ENCODE measurements at regions not wholly inside any gene's neighbourhood (a gene's known extent, or its start where the extent isn't known, plus 50 kb on each side); places are given as distances from the start of the nearest gene placed in this dataset.

GRCh38 chr2:160791884-160792283 lies 298.3 kb upstream of the RBMS1 start:
- H3K27me3 ChIP-seq, result no peaks in the 10 kb centered on the region
- H3K9me3 ChIP-seq (replicated peaks in 1 of 11), result no peaks in the 10 kb centered on the region
- no peaks in the 10 kb centered on the region for H3K36me3 ChIP-seq
- no peaks in the 10 kb centered on the region for H4K20me1 ChIP-seq
- no peak overlapping the region for H3K27ac ChIP-seq
- TF ChIP-seq Cebpa-rat (IDR thresholded peaks at IDR 0.05), result no peak
- no peaks in the 10 kb centered on the region for H3K4me1 ChIP-seq
- no peak overlapping the region for H3K4me2 ChIP-seq
- H3K9ac ChIP-seq, result no peak overlapping the region
- no peak overlapping the region for H3K4me3 ChIP-seq

GRCh38 chr2:160792837-160793236 lies 299.2 kb upstream of the RBMS1 start:
- no peaks in the 10 kb centered on the region for H3K9me3 ChIP-seq (replicated peaks in 1 of 11)
- H3K36me3 ChIP-seq, result no peaks in the 10 kb centered on the region
- no peaks in the 10 kb centered on the region for H3K4me1 ChIP-seq
- no peak overlapping the region for H3K4me2 ChIP-seq
- H3K4me3 ChIP-seq, result no peak overlapping the region
- H4K20me1 ChIP-seq, result no peaks in the 10 kb centered on the region
- TF ChIP-seq Cebpa-rat (IDR thresholded peaks at IDR 0.05), result no peak
- H3K27ac ChIP-seq, result no peak overlapping the region
- no peak overlapping the region for H3K9ac ChIP-seq
- H3K27me3 ChIP-seq, result no peaks in the 10 kb centered on the region

GRCh38 chr2:160794926-160795325 lies 301.3 kb upstream of the RBMS1 start:
- Histone ChIP-seq H3K4me3 (no peak overlapping the region), H3K9ac (no peak overlapping the region), H3K27me3 (no peaks in the 10 kb centered on the region), H3K4me1 (no peaks in the 10 kb centered on the region), H3K27ac (no peak overlapping the region), H3K36me3 (no peaks in the 10 kb centered on the region), H3K4me2 (no peak overlapping the region), H4K20me1 (no peaks in the 10 kb centered on the region), H3K9me3 (replicated peaks in 1 of 11) (no peaks in the 10 kb centered on the region)
- no peak for TF ChIP-seq Cebpa-rat (IDR thresholded peaks at IDR 0.05)

GRCh38 chr2:160803881-160804280 lies 310.3 kb upstream of the RBMS1 start:
- H3K27me3 ChIP-seq, result no peaks in the 10 kb centered on the region
- no peak overlapping the region for H3K9ac ChIP-seq
- no peak overlapping the region for H3K27ac ChIP-seq
- H3K9me3 ChIP-seq (replicated peaks in 1 of 11), result peaks cover 13 to 23% (median 21%) of the 10 kb centered on the region in 11 experiments
- H4K20me1 ChIP-seq, result no peaks in the 10 kb centered on the region
- TF ChIP-seq Cebpa-rat (IDR thresholded peaks at IDR 0.05), result no peak
- no peaks in the 10 kb centered on the region for H3K4me1 ChIP-seq
- H3K4me3 ChIP-seq, result no peak overlapping the region
- no peaks in the 10 kb centered on the region for H3K36me3 ChIP-seq
- H3K4me2 ChIP-seq, result no peak overlapping the region

- H3K27ac ChIP-seq, result no peak overlapping the region
- H3K4me2 ChIP-seq, result no peak overlapping the region
- H3K36me3 ChIP-seq, result no peaks in the 10 kb centered on the region
- peaks cover 13 to 23% (median 21%) of the 10 kb centered on the region in 11 experiments for H3K9me3 ChIP-seq (replicated peaks in 1 of 11)
- H3K4me3 ChIP-seq, result no peak overlapping the region
- H4K20me1 ChIP-seq, result no peaks in the 10 kb centered on the region
- H3K9ac ChIP-seq, result no peak overlapping the region
- TF ChIP-seq Cebpa-rat (IDR thresholded peaks at IDR 0.05), result no peak
- H3K27me3 ChIP-seq, result no peaks in the 10 kb centered on the region
- H3K4me1 ChIP-seq, result no peaks in the 10 kb centered on the region
Observed at GRCh38 chr2:160810406-160810805, 316.8 kb upstream of the RBMS1 start.

- H3K4me1 ChIP-seq, result no peaks in the 10 kb centered on the region
- no peak for TF ChIP-seq Cebpa-rat (IDR thresholded peaks at IDR 0.05)
- no peak overlapping the region for H3K4me2 ChIP-seq
- H3K27me3 ChIP-seq, result no peaks in the 10 kb centered on the region
- H3K27ac ChIP-seq, result no peak overlapping the region
- no peaks in the 10 kb centered on the region for H3K36me3 ChIP-seq
- no peaks in the 10 kb centered on the region for H4K20me1 ChIP-seq
- H3K9me3 ChIP-seq (replicated peaks in 1 of 11), result no peaks in the 10 kb centered on the region
- no peak overlapping the region for H3K9ac ChIP-seq
- H3K4me3 ChIP-seq, result no peak overlapping the region
Observed at GRCh38 chr2:160812830-160813505, 319.4 kb upstream of the RBMS1 start.

GRCh38 chr2:160813506-160813858 lies 319.9 kb upstream of the RBMS1 start:
- no peak overlapping the region for H3K4me3 ChIP-seq
- no peak overlapping the region for H3K9ac ChIP-seq
- no peaks in the 10 kb centered on the region for H3K36me3 ChIP-seq
- TF ChIP-seq Cebpa-rat (IDR thresholded peaks at IDR 0.05), result no peak
- H3K4me2 ChIP-seq, result no peak overlapping the region
- H4K20me1 ChIP-seq, result no peaks in the 10 kb centered on the region
- H3K27me3 ChIP-seq, result no peaks in the 10 kb centered on the region
- no peaks in the 10 kb centered on the region for H3K9me3 ChIP-seq (replicated peaks in 1 of 11)
- no peak overlapping the region for H3K27ac ChIP-seq
- no peaks in the 10 kb centered on the region for H3K4me1 ChIP-seq

GRCh38 chr2:160816916-160817499 lies 323.4 kb upstream of the RBMS1 start:
- H3K4me2 ChIP-seq, result no peak overlapping the region
- no peaks in the 10 kb centered on the region for H3K27me3 ChIP-seq
- H3K9me3 ChIP-seq (replicated peaks in 1 of 11), result no peaks in the 10 kb centered on the region
- H3K27ac ChIP-seq, result no peak overlapping the region
- no peak overlapping the region for H3K9ac ChIP-seq
- H4K20me1 ChIP-seq, result no peaks in the 10 kb centered on the region
- H3K4me1 ChIP-seq, result peaks cover 0 to 8% (median 0%) of the 10 kb centered on the region in 10 experiments; a peak in 1 of 20 replicates
- H3K36me3 ChIP-seq, result no peaks in the 10 kb centered on the region
- no peak for TF ChIP-seq Cebpa-rat (IDR thresholded peaks at IDR 0.05)
- no peak overlapping the region for H3K4me3 ChIP-seq

GRCh38 chr2:160820691-160821090 lies 327.1 kb upstream of the RBMS1 start:
- Histone ChIP-seq H3K9ac (no peak overlapping the region), H4K20me1 (no peaks in the 10 kb centered on the region), H3K9me3 (replicated peaks in 1 of 11) (peaks cover 8 to 18% (median 13%) of the 10 kb centered on the region in 11 experiments), H3K4me2 (peak overlapping the region in 1 of 11 experiments; percentile 21; a peak in 1 of 22 replicates), H3K27me3 (no peaks in the 10 kb centered on the region), H3K36me3 (no peaks in the 10 kb centered on the region), H3K27ac (no peak overlapping the region), H3K4me1 (peaks cover 0 to 8% (median 0%) of the 10 kb centered on the region in 10 experiments; a peak in 1 of 20 replicates), H3K4me3 (no peak overlapping the region)
- TF ChIP-seq Cebpa-rat (IDR thresholded peaks at IDR 0.05), result no peak

- Histone ChIP-seq H3K4me3 (no peak overlapping the region), H3K27me3 (no peaks in the 10 kb centered on the region), H3K9ac (no peak overlapping the region), H3K9me3 (replicated peaks in 1 of 11) (peaks cover 21 to 31% (median 26%) of the 10 kb centered on the region in 11 experiments), H3K4me2 (no peak overlapping the region), H3K27ac (no peak overlapping the region), H3K36me3 (no peaks in the 10 kb centered on the region; a peak in 1 of 22 replicates), H3K4me1 (peaks cover 0 to 8% (median 0%) of the 10 kb centered on the region in 10 experiments; a peak in 1 of 20 replicates), H4K20me1 (no peaks in the 10 kb centered on the region)
- no peak for TF ChIP-seq Cebpa-rat (IDR thresholded peaks at IDR 0.05)
Observed at GRCh38 chr2:160822006-160822405, 328.4 kb upstream of the RBMS1 start.

Measured in BLaER1 treated with 17β-estradiol and CSF1 and Interleukin-3, amounts not matched to agents 10 nM and 100 nM (cell line).